GM23248 (cell line): ENCODE measurements at regions not wholly inside any gene's neighbourhood (a gene's known extent, or its start where the extent isn't known, plus 50 kb on each side); places are given as distances from the start of the nearest gene placed in this dataset.

ENCODE experiments used
- DNase-seq: peaks from one replicate; pipeline ENCODE4 v3.0.0-alpha.2; 2015
- H2AFZ ChIP-seq: fragments of 200-600 bp; sonication (generic); 2 replicates; pipeline ENCODE4 v1.6.1; 2016; ENCODE audit warnings: antibody characterized with exemption
- H3F3A ChIP-seq: fragments of 200-600 bp; sonication (generic); 2 replicates; pipeline ENCODE4 v1.6.1; 2016; ENCODE audit warnings: mild to moderate bottlenecking, antibody characterized with exemption, mixed run types; ENCODE audit not compliant: insufficient read depth
- H3K27ac ChIP-seq: fragments of 200-600 bp; sonication (generic); 2 replicates; pipeline ENCODE4 v1.5.1; 2016; ENCODE audit warnings: mild to moderate bottlenecking
- H3K27me3 ChIP-seq: fragments of 200-600 bp; sonication (generic); replicated peaks from 2 replicates; pipeline ENCODE4 v1.6.1; 2016; ENCODE audit warnings: mild to moderate bottlenecking; ENCODE audit not compliant: insufficient read depth
- H3K36me3 ChIP-seq: fragments of 200-600 bp; sonication (generic); 2 replicates; pipeline ENCODE4 v1.6.1; 2016; ENCODE audit warnings: low read depth, mild to moderate bottlenecking
- H3K4me1 ChIP-seq: fragments of 200-600 bp; sonication (generic); 2 replicates; pipeline ENCODE4 v1.6.1; 2016; ENCODE audit warnings: mild to moderate bottlenecking; ENCODE audit not compliant: insufficient read depth
- H3K4me2 ChIP-seq: fragments of 200-600 bp; sonication (generic); one replicate; pipeline ENCODE4 v1.6.1; 2016; ENCODE audit warnings: mild to moderate bottlenecking; ENCODE audit not compliant: unreplicated experiment
- H3K4me3 ChIP-seq: fragments of 200-600 bp; sonication (generic); 2 replicates; pipeline ENCODE4 v1.5.1; 2016; ENCODE audit warnings: mild to moderate bottlenecking
- H3K79me2 ChIP-seq: fragments of 200-600 bp; sonication (generic); 2 replicates; pipeline ENCODE4 v1.6.1; 2016; ENCODE audit warnings: mild to moderate bottlenecking; ENCODE audit not compliant: insufficient read depth
- H3K9ac ChIP-seq: fragments of 200-600 bp; sonication (generic); 2 replicates; pipeline ENCODE4 v1.6.1; 2016; ENCODE audit warnings: mild to moderate bottlenecking
- H3K9me2 ChIP-seq: fragments of 200-600 bp; sonication (generic); 2 replicates; pipeline ENCODE4 v1.6.1; 2016; ENCODE audit warnings: mixed run types, mild to moderate bottlenecking, moderate library complexity; ENCODE audit not compliant: insufficient read depth
- H3K9me3 ChIP-seq: fragments of 200-600 bp; sonication (generic); one replicate; pipeline ENCODE4 v1.6.1; 2017; ENCODE audit warnings: low read depth
- H4K20me1 ChIP-seq: fragments of 200-600 bp; sonication (generic); 2 replicates; pipeline ENCODE4 v1.6.0; 2016; ENCODE audit not compliant: insufficient read depth
- EZH2 ChIP-seq: fragments of 200-600 bp; sonication (generic); IDR thresholded peaks from 2 replicates; pipeline ENCODE4 v1.6.1; 2018; ENCODE audit warnings: antibody characterized with exemption, mild to moderate bottlenecking; ENCODE audit not compliant: insufficient read depth, poor library complexity, severe bottlenecking
- EZH2phosphoT487 ChIP-seq: fragments of 200-600 bp; sonication (generic); IDR thresholded peaks from 2 replicates; pipeline ENCODE4 v1.6.1; 2018; ENCODE audit warnings: antibody characterized with exemption, moderate library complexity, mild to moderate bottlenecking, low read depth; ENCODE audit not compliant: insufficient read depth
- WGBS, 2 experiments: methylation state at CpG; one replicate each; pipeline ENCODE4 v1.1.6; 2015 to 2017; ENCODE audit warnings: low lambda C conversion rate in 2 of 2, low coverage in 1 of 2; ENCODE audit errors: missing lambda C conversion rate in 2 of 2; 5-methylcytosine and 5-hydroxymethylcytosine counted together
- in situ Hi-C: fragments of 300-500 bp; cut with MboI; formaldehyde crosslinking; loops from 2 replicates; pipeline ENCODE4 v1.15.0; 2020

DNA sequence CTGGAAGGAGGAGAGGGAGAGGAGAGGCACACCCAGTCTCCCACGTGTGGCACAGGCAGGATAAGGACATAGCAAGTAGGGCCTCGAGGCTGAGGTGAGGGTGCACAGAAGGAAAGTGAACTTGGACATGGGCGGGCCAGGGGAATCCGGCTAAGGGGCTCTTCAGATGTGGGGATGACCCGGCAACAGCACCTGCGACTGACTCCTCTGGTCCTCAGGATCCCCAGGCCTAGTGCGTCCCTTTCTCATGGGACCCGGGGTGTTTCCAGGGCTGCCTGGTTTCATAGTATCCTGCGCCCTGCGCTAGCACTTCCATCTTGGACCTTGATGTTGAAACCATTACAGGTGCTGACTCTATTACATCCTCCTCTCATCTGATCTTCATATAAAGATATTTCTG is 96.1 kb upstream of the LYZL2 start:
- TF ChIP-seq EZH2 (no peak), EZH2phosphoT487 (no peak)
- no peak overlapping the region for H3K27ac ChIP-seq
- no peaks in the 10 kb centered on the region for H3K9me3 ChIP-seq
- WGBS, 2 experiments: 84 to 86% methylated on average over 10 of the region's 10 CpGs
- no peak overlapping the region for H3K4me3 ChIP-seq
- in situ Hi-C loops: loop anchor here (25.0 kb wide), 1 partner anchor 1087 kb away; no protein-coding TSS in a partner anchor
- no peak overlapping the region for H3K4me2 ChIP-seq
- H4K20me1 ChIP-seq: no peaks in the 10 kb centered on the region
- H2AFZ ChIP-seq: no peak overlapping the region
- DNase-seq: no peak
- no peaks in the 10 kb centered on the region for H3F3A ChIP-seq
- H3K36me3 ChIP-seq: no peaks in the 10 kb centered on the region
- H3K79me2 ChIP-seq: no peaks in the 10 kb centered on the region
- no peak overlapping the region for H3K9ac ChIP-seq
- no peaks in the 10 kb centered on the region for H3K9me2 ChIP-seq
- no peaks in the 10 kb centered on the region; the same call in 1 of the 2 replicates for H3K4me1 ChIP-seq
- no peaks in the 10 kb centered on the region for H3K27me3 ChIP-seq

DNA sequence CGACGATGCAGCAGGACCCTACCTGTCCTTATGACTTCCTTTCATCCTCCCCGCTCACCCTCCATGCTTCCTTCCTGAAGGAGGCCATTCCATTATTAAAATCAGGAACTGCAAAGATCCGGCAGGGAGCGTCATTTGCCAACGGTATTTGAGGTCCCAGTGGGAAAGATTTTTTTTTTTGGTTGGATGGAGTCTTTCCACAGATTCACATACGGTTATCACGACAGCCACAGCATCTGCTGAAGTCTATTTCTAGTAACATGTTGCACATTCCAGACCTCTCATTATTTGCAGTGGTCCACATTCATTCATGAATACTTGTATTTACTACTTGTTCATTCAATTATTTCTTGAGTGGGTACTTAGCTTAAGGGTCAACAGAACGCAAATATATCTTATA is 94.7 kb upstream of the LYZL2 start:
- DNase-seq: no peak
- Histone ChIP-seq H3K27me3 (no peaks in the 10 kb centered on the region), H3K4me1 (no peaks in the 10 kb centered on the region; the same call in 1 of the 2 replicates), H3K4me2 (no peak overlapping the region), H3K27ac (no peak overlapping the region), H3F3A (no peaks in the 10 kb centered on the region), H3K9me2 (no peaks in the 10 kb centered on the region), H3K79me2 (no peaks in the 10 kb centered on the region), H3K4me3 (no peak overlapping the region), H4K20me1 (no peaks in the 10 kb centered on the region), H3K9me3 (no peaks in the 10 kb centered on the region), H3K9ac (no peak overlapping the region), H2AFZ (no peak overlapping the region), H3K36me3 (no peaks in the 10 kb centered on the region)
- 86 to 87% methylated on average over 9 of the region's 9 CpGs for WGBS, 2 experiments
- no peak for TF ChIP-seq EZH2
- no peak for TF ChIP-seq EZH2phosphoT487
- in situ Hi-C loops: no loop called here

DNA sequence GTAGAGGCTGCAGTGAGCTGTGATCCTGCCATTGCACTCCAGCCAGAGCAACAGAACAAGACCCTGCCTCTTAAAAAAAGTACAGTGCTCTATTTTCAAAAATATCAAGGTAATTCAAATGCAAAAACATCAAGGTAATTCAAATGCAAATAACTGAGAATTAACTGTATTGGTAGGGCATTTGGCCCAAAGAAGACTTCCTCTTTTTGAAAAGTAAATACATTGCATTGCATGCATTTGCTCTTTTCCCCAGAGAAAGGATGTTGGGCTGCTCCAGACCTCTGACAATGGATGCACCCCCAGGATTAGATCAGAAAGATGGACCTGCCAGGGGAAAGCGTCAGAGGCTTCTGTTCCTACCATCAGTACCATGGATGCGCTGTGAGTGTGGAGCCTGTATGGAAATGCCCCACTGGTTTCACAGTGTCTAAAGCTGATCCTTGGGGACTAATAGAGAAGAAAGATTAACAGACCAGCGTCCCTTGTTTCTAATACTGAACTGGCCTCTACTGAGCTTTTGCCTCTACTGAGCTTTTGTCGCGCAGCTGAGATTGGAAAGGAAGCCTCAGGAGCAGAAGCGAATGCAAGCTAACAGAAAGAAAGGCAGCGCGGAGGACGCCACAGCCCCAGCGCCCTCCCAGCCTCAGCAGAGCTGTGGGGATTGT is 93.5 kb upstream of the LYZL2 start:
- no peak for DNase-seq
- H3K9me3 ChIP-seq: no peaks in the 10 kb centered on the region
- in situ Hi-C loops: no loop called here
- no peaks in the 10 kb centered on the region for H3F3A ChIP-seq
- H3K27me3 ChIP-seq: no peaks in the 10 kb centered on the region
- no peaks in the 10 kb centered on the region for H3K36me3 ChIP-seq
- H3K4me3 ChIP-seq: no peak overlapping the region
- no peaks in the 10 kb centered on the region for H4K20me1 ChIP-seq
- no peaks in the 10 kb centered on the region for H3K79me2 ChIP-seq
- H3K9ac ChIP-seq: no peak overlapping the region
- TF ChIP-seq EZH2phosphoT487 (no peak), EZH2 (no peak)
- 97 to 98% methylated on average over 10 of the region's 10 CpGs for WGBS, 2 experiments
- H3K4me1 ChIP-seq: no peaks in the 10 kb centered on the region; the same call in 1 of the 2 replicates
- no peak overlapping the region for H3K4me2 ChIP-seq
- no peaks in the 10 kb centered on the region for H3K9me2 ChIP-seq
- no peak overlapping the region for H3K27ac ChIP-seq
- no peak overlapping the region for H2AFZ ChIP-seq

DNA sequence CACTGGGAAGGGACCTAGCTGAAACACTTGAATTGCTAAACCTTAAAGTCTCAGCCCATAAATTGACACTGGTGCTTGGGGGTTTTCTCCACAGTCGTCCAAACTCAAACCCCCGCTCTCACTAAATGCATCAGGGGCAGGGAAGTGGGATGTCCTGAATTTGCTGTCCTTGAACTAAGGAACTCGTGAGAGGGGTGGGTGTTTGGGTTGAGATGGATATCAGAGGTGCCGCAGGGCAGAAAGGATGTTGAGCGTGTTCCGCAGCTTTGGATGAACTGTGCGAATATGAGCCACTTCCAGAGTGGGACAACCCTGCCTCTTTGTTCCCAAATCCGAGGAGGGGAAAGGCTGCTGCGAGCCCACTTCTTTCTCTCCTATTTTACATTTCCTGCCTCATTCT is 90.3 kb upstream of the LYZL2 start:
- Histone ChIP-seq H3F3A (no peaks in the 10 kb centered on the region), H3K79me2 (no peaks in the 10 kb centered on the region), H4K20me1 (no peaks in the 10 kb centered on the region), H3K9ac (no peak overlapping the region), H3K9me3 (no peaks in the 10 kb centered on the region), H2AFZ (no peak overlapping the region), H3K4me2 (no peak overlapping the region), H3K9me2 (no peaks in the 10 kb centered on the region), H3K36me3 (no peaks in the 10 kb centered on the region), H3K27ac (no peak overlapping the region), H3K27me3 (no peaks in the 10 kb centered on the region), H3K4me3 (no peak overlapping the region), H3K4me1 (no peaks in the 10 kb centered on the region)
- in situ Hi-C loops: no loop called here
- DNase-seq: no peak
- TF ChIP-seq EZH2phosphoT487 (no peak), EZH2 (no peak)
- WGBS, 2 experiments: 77 to 78% methylated on average over 9 of the region's 9 CpGs
